GM21390 (cell line): ENCODE measurements at regions not wholly inside any gene's neighbourhood (a gene's known extent, or its start where the extent isn't known, plus 50 kb on each side); places are given as distances from the start of the nearest gene placed in this dataset.
"Not testable (repeated sequence)": the region's sequence is repeated elsewhere in the genome, so short reads cannot be mapped to it uniquely, and the experiment has no call there.

Experiments used
- ATAC-seq: cut with Tn5 transposase; IDR thresholded peaks from one replicate; pipeline ENCODE4 v1.9.1; 2021; ENCODE audit not compliant: unreplicated experiment

GRCh38 chrX:110511238-110511637 is 152.6 kb downstream of the RTL9 start:
- ATAC-seq: no peak

GRCh38 chrX:110512341-110512740 is 153.7 kb downstream of the RTL9 start:
- no peak for ATAC-seq

- no peak for ATAC-seq
These were observed 155.9 kb downstream of the RTL9 start for GRCh38 chrX:110514509-110514908.

GRCh38 chrX:110519501-110519900 is 160.9 kb downstream of the RTL9 start:
- no peak for ATAC-seq

- no peak for ATAC-seq
These were observed 161.3 kb downstream of the RTL9 start for GRCh38 chrX:110519906-110520452.

- not testable (repeated sequence) for ATAC-seq
These were observed 162.0 kb downstream of the RTL9 start for GRCh38 chrX:110520652-110521051.

GRCh38 chrX:110531873-110532580 is 173.4 kb downstream of the RTL9 start:
- ATAC-seq: no peak

GRCh38 chrX:110532581-110532931 is 173.9 kb downstream of the RTL9 start:
- no peak for ATAC-seq

- no peak for ATAC-seq
These were observed 178.2 kb downstream of the RTL9 start for GRCh38 chrX:110536816-110537215.

GRCh38 chrX:110541266-110541665 is 182.6 kb downstream of the RTL9 start:
- ATAC-seq: no peak

- ATAC-seq: not testable (repeated sequence)
These were observed 192.2 kb downstream of the RTL9 start for GRCh38 chrX:110550854-110551253.

- ATAC-seq: no peak
These were observed 199.2 kb downstream of the RTL9 start for GRCh38 chrX:110557864-110558263.

GRCh38 chrX:110558406-110558805 is 199.8 kb downstream of the RTL9 start:
- no peak for ATAC-seq

- no peak for ATAC-seq
These were observed 202.4 kb downstream of the RTL9 start for GRCh38 chrX:110561034-110561433.

- no peak for ATAC-seq
These were observed 204.6 kb downstream of the RTL9 start for GRCh38 chrX:110563282-110563681.

GRCh38 chrX:110568441-110568840 is 209.8 kb downstream of the RTL9 start:
- no peak for ATAC-seq

GRCh38 chrX:110569506-110569905 is 210.9 kb downstream of the RTL9 start:
- ATAC-seq: no peak

GRCh38 chrX:110578270-110578669 is 217.3 kb downstream of the CHRDL1 start:
- ATAC-seq: no peak

GRCh38 chrX:110584083-110584482 is 211.5 kb downstream of the CHRDL1 start:
- no peak for ATAC-seq

- no peak for ATAC-seq
These were observed 207.5 kb downstream of the CHRDL1 start for GRCh38 chrX:110588164-110588563.

GRCh38 chrX:110588853-110589252 is 206.8 kb downstream of the CHRDL1 start:
- no peak for ATAC-seq

- ATAC-seq: no peak
These were observed 194.8 kb downstream of the CHRDL1 start for GRCh38 chrX:110600745-110601310.

- ATAC-seq: no peak
These were observed 181.0 kb downstream of the CHRDL1 start for GRCh38 chrX:110614596-110614995.
